GM20000 (cell line): ENCODE measurements at regions not wholly inside any gene's neighbourhood (a gene's known extent, or its start where the extent isn't known, plus 50 kb on each side); places are given as distances from the start of the nearest gene placed in this dataset.

Experiments
- DNase-seq: peaks from one replicate; pipeline ENCODE4 v3.0.0; 2012; ENCODE audit warnings: low spot score
- CTCF ChIP-seq: IDR thresholded peaks from 2 replicates; pipeline ENCODE4 v1.5.1; 2012; ENCODE audit warnings: mild to moderate bottlenecking, control low read depth; ENCODE audit errors: extremely low read depth, missing control alignments

- DNase-seq, result no peak
- no peak for TF ChIP-seq CTCF
Measured at GRCh38 chr11:20238712-20239111, 78.4 kb upstream of the DBX1 start.

- DNase-seq, result no peak
- TF ChIP-seq CTCF, result no peak
Measured at GRCh38 chr11:20235164-20235563, 74.9 kb upstream of the DBX1 start.

GRCh38 chr11:20227631-20228030, 67.4 kb upstream of the DBX1 start:
- no peak for DNase-seq
- no peak for TF ChIP-seq CTCF

- TF ChIP-seq CTCF, result no peak
- no peak for DNase-seq
Measured at GRCh38 chr11:20226933-20227332, 66.7 kb upstream of the DBX1 start.

GRCh38 chr11:20221566-20221965, 61.3 kb upstream of the DBX1 start:
- no peak for TF ChIP-seq CTCF
- no peak for DNase-seq

- TF ChIP-seq CTCF, result no peak
- DNase-seq, result no peak
Measured at GRCh38 chr11:20213790-20214189, 53.5 kb upstream of the DBX1 start.

GRCh38 chr11:20211691-20212090, 51.4 kb upstream of the DBX1 start:
- DNase-seq, result no peak
- no peak for TF ChIP-seq CTCF
